NCI-H1436 (cell line): ENCODE measurements at regions not wholly inside any gene's neighbourhood (a gene's known extent, or its start where the extent isn't known, plus 50 kb on each side); places are given as distances from the start of the nearest gene placed in this dataset.
"Not testable (repeated sequence)": the region's sequence is repeated elsewhere in the genome, so short reads cannot be mapped to it uniquely, and the experiment has no call there.

Experiments used
- DNase-seq: peaks from one replicate; lab custom pipeline; 2025; lab: John Stamatoyannopoulos, UW

DNA sequence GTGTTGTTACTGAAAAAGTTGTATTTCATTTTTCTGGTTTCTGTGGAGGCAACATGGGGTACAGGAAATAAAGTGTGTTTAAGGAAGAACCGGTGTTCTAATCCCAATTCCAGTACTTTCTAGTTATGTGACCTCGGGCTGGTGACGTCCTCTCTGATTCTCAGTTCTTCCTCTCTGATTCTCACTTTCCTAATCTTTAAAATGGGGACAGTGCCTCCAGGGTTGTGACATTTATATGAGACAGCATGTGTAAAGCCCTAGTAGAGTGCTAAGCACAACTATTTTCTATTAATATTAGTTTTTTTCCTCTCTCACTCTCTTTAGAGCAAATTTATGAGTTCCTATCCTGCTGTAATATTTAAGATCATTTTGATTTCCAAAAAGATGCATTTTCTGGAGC lies 50.9 kb upstream of the PTPDC1 start:
- DNase-seq = no peak

DNA sequence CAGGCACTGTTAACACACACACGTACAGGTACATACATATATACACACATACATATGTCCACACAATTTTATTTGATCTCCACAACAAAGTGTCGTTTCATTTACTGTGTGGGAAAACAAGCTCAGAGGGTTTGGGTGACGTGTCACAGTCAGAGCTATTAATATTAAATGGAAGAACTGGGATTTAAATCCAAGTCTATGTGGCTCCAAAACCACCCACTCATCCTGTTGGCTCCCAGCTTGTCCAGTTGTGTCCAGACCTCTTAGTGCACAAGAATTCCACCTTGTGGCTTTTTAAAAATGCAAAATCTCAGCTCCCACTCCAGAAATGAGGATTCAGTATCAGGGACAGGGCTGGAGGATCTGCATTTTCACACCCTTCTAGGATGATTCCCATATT lies 52.3 kb upstream of the PTPDC1 start:
- DNase-seq = no peak

DNA sequence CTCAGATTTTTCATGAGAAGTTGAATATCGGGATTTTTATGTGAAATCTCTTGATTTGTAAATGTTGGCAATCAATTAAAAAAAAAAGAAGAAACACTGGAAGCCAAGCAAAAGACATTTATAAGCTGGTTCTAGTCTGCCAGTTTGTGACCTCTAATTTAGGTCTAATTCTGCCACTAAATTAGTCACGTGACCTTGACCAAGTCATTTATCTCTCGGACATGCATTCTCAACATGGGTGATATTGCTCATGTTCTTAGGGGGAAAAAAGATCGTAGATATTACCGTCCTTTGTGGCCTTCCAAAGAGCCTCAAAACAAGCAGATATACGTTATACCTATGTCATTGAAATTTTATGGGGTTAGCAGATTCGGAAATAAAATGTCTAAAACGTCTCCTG lies 52.9 kb upstream of the PTPDC1 start:
- DNase-seq = no peak

DNA sequence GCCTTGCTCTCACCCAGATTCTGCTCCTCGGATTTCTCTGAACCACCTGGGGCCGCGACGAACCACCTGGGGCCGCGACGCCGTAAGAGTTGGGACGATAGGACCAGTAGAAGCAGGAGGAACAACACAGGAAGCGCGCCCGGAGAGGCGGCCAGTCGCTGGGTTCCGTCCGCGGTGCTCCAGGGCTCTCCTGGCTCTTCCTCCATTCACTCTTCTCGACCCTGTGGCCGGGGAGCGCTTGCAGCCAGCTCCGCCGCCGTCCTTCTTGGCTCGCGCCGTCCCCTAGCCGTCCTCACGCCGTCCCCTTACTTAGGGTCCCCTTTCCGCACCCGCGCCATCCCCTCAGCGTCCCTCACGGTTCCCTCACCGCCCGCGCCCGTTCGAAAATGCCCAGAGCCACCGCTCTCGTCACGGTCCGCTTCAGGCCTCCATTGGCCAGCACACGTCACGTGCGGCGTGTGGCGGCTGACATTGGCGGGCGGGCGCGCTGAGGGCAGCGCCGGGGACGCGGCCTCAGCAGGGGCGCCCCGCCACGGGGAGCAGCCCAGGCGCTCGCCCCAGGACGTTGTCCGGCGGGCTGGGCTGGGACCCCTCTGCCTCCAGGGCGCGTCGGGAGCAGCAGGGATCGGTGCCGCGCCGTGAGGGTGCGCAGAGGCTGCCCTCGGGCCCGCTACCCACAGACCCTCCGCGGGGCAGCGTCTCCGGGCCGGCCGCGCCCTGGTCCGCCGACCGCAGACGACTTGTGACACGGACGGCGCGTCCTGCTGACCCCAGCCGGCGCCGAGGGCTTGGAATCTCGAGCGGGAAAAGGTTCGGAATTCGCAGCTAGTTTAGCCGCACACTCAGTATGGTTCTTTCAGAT lies 53.7 kb upstream of the PTPDC1 start:
- peak; percentile 85 for DNase-seq

DNA sequence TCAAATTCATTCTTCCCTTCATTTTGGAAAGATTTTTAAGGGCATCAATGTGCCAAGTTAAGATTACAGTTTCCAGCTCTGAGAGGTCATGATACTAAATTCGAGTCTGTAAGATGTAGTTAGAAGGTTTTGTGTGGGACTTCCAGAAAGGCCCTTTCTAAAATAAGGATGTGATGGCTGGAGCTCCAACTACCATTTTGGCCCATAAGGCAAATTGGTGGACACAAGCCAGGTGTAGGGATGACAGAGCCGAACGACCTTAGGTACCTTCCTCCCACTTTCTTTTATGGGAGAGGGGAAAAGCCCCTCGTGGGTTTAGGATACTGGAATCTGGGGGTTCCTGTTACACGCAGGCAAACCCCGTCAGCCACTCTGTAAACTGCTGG lies 54.3 kb upstream of the PTPDC1 start:
- no peak for DNase-seq

DNA sequence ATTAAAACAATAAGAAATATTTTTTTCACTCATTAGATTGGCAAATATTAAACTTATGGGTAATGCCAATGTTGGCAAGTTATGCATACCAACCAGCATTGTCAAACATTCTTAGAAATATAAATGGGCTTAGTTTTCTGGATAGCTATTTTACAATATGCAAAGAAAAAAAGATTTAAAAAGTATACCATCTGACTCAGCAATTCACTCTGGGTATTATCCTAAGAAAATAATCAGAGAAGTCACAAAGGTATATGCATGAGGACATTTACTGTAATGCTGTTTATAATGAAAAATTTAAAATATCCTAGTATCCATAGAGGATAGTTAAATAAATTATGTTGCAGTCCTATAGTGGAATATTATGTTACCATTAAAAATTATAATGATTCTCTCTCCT lies 57.4 kb upstream of the PTPDC1 start:
- no peak for DNase-seq

DNA sequence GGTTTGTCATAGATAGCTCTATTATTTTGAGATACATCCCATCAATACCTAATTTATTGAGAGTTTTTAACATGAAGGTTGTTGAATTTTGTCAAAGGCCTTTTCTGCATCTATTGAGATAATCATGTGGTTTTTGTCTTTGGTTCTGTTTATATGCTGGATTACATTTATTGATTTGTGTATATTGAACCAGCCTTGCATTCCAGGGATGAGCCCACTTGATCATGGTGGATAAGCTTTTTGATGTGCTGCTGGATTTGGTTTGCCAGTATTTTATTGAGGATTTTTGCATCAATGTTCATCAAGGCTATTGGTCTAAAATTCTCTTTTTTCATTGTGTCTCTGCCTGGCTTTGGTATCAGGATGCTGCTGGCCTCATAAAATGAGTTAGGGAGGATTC lies 61.8 kb upstream of the PTPDC1 start:
- DNase-seq = not testable (repeated sequence)

DNA sequence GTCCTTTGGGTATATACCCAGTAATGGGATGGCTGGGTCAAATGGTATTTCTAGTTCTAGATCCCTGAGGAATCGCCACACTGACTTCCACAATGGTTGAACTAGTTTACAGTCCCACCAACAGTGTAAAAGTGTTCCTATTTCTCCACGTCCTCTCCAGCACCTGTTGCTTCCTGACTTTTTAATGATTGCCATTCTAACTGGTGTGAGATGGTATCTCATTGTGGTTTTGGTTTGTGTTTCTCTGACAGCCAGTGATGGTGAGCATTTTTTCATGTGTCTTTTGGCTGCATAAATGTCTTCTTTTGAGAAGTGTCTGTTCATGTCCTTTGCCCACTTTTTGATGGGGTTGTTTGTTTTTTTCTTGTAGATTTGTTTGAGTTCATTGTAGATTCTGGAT lies 63.4 kb upstream of the PTPDC1 start:
- not testable (repeated sequence) for DNase-seq

DNA sequence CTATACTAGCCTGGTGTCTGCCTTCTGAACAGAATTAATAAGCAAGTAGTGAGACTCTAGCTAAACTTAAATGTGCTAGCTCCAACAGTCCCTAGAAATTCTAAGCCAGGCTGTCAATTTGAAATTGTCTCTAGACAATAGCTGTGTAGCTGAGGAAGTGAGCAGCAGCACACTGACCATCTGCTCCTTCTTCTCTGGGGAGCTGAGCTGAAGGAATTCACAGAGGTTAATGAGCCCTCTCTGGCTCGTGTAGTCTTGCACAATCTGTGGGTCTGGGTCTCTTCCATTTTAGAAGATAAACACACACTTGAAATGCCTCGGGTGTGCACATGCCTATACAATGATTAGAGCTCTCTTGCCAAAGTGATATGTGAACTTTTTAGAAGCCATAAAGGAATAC lies 63.5 kb upstream of the BARX1 start:
- DNase-seq = no peak

DNA sequence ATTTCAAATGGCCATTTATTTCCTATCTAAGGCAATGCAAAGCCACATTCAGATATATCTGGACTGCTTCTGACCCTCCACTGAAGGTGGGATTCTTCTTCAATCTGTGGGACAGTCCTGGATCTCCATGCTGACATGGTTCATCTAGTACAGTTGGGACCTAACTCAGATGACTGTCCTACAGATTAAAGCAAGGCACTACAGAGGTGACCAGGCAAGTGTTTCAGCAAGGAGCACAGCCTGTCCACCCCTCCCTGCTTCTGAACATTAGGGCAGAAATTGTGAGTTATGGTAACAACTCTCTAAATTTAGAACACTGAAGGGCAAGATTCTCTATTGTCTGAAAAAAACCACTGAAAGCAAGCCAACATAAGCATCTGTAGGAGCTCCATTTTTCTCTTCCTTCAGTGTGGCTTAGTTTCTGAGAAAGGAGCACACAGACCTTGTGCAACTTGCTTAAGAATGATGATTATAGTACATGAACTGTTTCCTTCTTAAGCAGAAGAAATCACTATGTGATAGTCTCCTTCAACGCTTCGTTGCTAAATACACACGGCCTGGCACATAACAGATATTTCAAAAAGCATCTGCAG lies 62.9 kb upstream of the BARX1 start:
- DNase-seq = no peak

DNA sequence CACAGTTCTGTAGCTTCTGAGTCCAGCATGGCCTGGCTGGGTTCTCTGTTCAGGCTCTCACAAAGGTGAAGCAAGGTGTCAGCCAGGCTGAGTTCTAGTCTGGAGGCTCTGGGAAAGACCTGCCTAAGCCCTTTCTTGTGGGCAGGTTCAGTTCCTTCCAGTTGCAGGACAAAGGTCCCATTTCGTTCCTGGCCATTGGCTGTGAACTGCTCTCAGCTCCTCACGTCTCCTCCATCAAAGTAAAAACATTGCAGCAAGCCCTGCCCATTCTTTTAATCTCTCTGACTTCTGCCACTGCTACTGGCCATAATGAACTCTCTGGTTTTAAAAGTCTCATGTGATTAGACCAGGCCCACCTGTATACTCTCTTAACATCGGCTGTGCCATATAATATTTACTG lies 61.6 kb upstream of the BARX1 start:
- no peak for DNase-seq

DNA sequence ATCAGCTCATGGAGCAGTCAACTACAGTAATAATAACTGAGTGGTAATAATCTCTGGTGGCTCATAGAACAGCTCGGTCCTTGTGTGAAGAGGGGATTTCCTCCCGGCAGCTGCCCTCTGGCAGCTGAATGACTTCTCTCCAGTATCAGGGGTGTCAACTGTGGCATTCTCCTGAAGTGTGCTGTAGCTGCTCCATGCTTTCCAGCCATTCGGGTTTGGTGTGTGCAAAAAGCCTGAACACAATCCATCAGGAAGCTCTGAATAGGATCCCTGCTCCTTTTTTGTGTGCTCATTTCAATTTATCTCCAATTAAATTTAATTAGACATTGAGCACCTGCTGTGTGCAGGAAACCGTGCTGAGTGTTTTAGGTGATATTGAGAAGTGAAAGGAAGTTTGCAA lies 59.8 kb upstream of the BARX1 start:
- DNase-seq = peak; percentile 66

DNA sequence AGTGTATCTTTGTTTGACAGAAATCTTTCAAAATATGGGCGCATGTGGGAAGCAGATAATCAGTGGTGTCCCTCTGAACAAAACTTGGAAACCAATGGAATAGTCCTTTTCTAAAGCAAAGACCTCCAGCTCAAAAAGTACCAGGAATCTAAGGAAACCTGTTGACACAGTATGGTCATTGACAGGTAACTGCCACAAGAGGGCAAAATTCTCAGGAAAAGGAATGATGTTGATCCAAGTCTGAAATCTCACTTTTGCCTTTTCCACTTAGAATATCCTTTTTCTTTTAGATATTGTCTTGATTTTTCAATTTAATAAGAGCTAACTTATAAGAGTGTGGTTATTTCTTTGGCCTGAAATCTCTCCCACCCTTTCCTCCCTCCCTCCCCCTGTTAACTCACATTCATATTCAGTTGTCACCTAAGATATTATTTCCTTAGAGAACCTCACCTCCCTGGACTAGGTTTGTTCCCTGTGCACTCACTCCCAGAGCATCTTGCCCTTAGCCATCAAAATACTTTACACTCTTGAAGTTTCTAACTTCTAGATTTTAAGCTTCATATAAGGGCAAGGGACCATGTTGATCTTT lies 59.0 kb upstream of the BARX1 start:
- DNase-seq = peak; percentile 48

DNA sequence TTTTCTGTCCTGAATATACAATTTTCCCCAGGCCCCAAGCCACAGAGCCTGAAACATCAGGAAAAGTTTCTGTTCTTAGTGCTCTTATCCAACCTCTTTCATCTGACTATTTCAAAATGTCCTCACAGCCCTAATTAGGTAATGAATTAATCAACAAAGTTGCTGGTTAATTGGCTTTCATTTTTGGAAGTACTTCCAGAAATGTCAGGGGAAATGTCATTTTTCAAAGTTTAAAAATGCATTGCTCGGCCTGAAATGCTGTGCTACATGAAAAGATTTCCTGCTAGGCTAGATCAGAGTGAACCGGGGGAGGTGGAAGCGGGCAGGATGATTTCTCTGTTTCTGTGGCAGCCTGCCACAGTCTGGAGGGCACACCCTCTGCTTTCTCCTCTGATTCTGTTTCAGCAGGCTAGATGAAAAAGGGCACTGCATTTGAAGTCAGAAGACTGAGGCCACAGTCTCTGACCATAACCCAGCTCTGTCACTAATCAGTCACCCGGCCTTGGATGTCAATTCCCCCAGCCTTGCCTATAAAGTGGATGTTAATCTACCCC lies 55.9 kb upstream of the BARX1 start:
- DNase-seq = no peak

DNA sequence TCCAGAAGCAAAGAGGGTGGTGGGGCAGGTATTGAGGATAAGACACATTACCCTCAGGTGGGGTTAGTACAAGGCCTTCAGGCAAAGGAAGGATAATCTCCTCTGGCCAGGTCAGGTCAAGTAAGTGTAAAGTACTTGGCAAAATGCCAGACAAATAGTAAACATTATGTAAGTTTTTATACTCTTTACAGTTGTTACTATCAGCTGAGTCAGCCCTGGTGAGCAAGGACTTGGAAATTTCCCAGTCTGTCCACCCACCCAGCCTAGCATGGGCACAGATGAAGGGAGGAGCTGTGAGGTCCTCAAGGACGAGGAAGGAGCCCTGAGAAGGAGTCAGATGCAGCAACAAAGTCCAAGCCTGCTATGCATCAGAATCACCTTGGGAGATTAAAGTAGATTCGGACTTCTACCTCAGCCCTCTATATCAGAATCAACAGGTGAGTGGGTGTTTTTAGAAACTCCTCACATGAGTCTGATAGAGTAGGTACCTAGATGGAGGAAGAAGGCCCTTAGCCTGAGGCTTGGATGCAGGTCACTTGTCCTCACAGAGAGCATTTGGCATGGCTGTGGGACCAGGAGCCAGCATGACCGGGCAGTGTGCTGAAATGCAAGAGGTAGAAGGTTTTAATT lies 50.2 kb upstream of the BARX1 start:
- no peak for DNase-seq
